Activated CD4-positive, alpha-beta T cell treated with anti-CD3 and anti-CD28 coated beads, Interleukin-2, amount 50 U/mL, for 1 hour (primary cell): ENCODE measurements at regions not wholly inside any gene's neighbourhood (a gene's known extent, or its start where the extent isn't known, plus 50 kb on each side); places are given as distances from the start of the nearest gene placed in this dataset.

Source experiments
- DNase-seq: peaks from one replicate; pipeline ENCODE4 v3.0.0-alpha.2; 2020

- DNase-seq, result no peak
Observed at GRCh38 chr11:109564241-109564640, 142.3 kb downstream of the C11orf87 start.

DNA sequence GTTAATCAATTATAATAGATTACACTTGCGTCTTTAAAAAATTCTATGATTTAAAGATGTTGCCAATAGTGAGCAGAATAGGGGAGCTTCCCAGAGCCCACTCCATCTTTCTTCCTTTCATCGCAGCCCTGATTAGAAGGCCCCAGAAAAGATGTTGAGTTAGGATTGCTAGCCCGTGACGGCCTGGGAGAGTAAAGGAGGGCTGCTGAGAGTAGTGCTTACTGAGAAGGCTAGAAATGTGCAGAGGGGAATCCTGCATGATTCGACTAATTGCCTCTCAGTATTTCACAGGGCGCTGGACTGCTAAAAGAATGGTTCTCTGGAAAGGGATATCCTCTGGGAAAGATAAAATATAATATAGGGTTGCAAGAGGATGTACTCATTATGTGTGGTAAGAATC is 160.5 kb downstream of the C11orf87 start:
- DNase-seq, result no peak

DNA sequence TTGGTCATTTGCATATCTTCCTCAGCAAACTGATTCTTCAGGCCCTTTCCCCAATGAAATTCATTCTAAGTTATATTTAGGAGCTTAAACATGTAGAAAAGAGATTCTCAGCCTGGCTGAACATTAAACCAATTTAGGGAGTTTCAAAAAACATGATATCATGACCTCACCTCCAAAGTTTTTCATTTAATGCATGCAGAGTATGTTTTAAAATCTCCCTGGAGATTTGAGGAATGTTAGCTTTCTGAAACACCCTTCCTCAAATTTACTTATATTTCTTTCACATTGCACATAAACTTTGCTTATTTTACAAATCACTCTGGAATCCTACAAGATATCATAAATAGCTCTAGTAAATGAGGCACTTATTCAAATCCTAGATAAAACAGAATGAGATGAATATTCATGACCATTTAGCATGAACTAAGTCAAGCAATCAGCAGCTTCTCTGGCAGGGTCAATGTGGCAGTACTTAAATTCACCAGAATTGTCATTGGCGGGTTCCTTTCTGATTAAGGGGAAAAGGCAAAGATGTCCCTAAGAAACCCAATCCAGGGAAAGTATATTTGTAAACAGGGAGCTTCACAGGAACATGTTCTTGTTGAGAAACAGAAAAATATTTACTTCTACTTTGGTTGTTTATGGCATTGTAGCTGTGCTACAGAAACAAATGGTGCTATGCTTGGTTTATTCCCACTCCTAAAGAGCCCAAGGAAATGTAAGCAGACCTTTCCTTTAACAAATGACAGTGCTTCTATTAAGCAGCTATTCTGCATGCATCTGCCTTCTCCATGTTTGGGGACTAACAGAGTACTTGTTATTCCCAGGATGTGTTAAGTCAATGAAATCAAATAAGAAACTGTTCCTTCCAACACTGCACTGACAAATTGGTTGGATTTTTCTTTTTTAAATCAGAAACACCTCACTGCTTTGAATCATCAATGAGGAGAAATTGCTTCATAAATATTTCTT is 162.3 kb downstream of the C11orf87 start:
- no peak for DNase-seq

DNA sequence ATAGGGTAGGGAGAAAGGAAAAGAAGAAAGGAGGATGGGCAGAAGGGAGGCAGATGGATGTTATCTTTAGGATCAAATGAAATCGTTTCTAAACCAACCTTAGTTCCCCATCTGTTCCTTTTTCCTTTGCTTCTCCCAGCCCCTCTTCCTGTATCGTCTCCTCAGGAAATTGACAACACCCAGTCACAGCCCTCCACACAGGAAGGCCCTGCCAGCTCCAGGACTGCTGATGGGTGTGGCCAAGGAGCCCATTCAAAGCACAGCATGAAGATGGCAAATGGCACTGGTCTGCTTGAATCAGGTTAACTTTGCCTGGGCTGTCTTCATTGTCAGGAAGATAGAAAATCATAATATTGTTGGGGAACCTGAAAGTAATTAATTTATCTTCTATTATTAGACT is 164.8 kb downstream of the C11orf87 start:
- DNase-seq, result no peak

DNA sequence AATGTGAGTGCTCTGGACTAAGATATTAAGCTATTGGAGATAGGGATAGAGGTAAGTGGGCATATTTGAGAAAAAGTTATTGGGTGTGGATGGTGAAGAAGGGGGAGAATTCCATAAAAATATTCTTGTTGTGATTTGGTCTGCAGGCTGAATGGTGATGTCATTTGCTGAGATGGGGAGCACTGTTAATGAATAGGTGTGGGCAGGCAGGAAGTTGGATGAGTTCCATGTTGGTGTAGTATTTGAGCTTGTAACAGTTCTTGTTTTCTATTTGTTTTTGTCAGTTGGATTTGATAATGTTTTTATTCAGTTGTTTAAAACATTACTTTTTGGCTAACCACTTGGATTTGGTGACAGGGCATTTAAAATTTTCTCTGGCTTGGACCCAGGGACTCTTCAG is 168.8 kb downstream of the C11orf87 start:
- DNase-seq, result no peak

GRCh38 chr11:109597336-109597735 is 175.3 kb downstream of the C11orf87 start:
- DNase-seq, result no peak

DNA sequence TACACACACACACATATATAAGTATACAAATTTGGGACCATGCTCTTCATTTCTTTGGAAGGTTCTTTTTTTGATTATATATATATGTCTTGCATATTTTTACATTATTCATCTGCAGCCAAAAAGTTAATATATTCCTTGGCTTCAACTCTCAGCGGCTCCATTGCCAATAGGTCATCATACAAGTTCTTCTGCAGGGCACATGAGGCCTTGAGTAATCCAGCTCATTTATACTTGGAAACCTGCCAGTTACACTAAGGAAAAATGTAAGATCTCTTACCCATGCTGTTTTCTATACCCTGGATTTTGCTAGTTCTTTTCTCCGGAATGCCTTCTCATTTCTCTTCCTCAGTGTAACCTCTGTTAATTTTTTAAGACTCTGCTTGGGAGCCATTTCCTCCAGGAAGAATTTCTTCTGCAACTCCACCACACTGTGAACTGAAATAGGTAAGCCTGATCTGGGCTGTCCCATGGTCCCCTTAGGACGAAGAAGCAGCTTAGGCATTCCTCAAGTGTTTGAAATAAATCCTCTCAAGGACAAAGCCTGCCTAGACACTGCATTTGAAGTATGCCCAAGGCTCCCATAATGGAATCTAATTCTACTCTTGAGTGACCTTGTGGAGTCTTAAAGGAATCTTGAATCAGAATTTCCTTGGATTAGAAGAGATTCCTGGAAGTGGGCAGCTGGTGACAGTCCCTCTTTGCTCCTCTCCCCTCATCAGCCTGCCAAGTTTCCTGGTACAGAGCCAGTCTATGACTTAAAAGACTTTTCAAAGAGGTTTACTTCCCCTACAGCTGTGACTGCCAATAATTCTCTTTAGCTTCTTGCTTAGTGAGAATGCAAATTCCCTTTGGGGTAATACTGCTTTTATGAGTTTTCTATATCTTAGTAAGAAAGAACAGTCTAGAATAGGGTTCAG is 182.8 kb downstream of the C11orf87 start:
- no peak for DNase-seq

- no peak for DNase-seq
Observed at GRCh38 chr11:109606256-109606655, 184.3 kb downstream of the C11orf87 start.

GRCh38 chr11:109609454-109610185 is 187.6 kb downstream of the C11orf87 start:
- DNase-seq, result no peak

GRCh38 chr11:109612496-109612895 is 190.5 kb downstream of the C11orf87 start:
- no peak for DNase-seq

DNA sequence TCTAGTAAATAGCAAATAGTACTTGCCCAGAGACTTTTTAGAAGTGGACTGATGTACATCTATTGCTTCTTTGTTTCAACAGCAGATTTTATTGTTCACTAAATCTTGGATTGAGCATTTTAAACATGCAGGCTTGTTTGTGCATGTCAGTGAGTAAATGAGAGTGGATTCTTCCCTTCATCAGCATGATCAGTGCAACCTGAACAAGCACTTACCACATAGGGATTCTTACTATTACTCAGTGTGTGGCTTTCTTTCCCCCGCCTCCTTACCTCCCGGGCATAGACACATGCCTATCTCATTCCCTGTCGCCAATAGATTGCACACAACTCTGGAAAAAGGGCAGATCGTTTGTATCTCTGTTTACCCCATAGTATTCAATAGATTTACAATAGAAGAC is 197.5 kb downstream of the C11orf87 start:
- DNase-seq, result no peak

DNA sequence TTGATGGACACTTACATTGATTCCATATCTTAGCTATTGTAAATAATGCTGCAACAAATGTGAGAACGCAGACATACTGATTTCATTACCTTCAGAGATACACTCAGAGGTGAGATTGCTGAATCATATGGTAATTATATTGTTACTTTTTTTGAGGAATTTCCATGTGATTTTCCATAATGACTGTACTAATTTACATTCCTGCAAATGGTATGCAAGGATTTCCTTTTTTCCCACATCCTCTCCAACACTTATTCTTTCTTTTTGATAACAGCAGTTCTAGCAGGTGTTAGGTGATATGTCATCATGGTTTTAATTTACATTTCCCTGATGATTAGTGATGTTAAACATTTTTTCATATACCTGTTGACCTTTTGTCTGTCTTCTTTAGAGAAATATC is 207.7 kb downstream of the C11orf87 start:
- no peak for DNase-seq

DNA sequence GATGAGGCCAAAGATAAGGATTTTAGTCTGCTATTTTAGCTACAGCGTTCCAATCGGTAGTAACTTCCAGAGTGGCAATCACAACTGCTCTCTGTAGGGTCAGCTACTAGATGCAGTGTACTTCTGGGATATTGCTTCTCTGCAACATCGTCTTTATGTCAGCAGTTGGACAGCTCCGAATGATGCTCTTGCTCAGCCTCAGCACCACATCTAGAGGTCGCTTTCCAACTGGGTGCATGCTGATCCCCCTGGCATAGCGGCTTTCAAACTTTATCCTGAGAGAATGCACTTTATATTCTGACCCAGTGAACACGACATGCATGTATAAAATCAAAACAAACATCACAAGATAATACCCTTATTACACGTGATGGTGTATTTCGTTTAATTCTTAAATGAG is 219.6 kb downstream of the C11orf87 start:
- no peak for DNase-seq

DNA sequence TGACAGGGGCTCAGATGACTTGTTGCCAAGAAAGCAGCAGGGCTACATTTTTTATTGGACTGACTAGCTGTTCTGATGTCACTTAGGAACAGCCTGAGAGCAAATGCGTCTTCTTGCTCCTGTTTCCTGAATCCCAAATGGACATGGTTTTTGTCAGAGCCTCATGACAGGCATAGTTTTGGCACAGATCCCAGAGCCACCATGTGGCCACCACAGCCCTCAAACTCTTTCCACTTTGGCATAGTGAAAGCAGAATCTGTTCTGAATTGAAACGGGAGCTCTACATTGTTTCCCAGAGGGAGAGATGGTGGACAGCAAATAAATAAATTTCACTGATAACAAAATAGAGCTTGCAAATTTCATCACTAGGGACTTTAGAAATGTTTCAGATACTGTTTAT is 222.2 kb downstream of the C11orf87 start:
- no peak for DNase-seq

GRCh38 chr11:109648804-109649203 is 226.8 kb downstream of the C11orf87 start:
- DNase-seq, result no peak

- no peak for DNase-seq
Observed at GRCh38 chr11:109654091-109654490, 232.1 kb downstream of the C11orf87 start.

DNA sequence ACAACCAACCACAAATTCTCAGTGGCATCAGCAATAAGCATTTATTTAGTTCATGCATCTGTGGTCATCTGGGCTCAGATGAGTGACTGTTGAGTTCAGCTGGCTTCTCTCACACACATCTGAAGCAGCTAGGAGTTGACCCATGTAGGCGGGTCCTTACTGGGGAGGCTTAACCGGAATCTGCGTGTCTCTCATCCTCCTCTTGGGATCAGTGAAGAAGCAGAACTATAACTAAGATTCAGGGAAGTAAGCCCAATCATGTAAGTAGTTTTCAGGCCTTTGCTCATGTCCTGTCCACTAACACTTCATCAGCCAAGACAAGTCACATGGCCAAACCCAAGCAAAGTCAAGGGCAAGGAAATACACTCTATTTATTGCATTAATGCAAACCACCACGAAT is 236.2 kb downstream of the C11orf87 start:
- no peak for DNase-seq

DNA sequence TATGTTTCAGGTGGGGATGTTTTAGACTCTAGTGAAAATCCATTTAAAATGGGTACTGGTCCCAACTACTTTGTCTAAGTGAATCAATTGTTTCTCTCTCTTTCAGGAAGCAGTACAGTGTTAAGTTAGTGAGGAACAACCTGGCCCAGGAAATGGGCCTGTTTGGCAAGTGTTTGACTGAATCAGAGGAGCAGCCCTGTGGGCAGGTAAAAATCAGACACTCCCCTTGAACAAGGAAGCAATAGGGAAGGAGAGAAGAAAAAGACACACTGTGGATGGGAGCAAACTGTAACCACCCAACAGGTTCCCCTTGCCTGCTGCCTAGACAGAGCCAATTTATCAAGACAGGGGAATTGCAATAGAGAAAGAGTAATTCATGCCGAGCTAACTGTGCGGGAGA is 245.7 kb downstream of the C11orf87 start:
- no peak for DNase-seq

DNA sequence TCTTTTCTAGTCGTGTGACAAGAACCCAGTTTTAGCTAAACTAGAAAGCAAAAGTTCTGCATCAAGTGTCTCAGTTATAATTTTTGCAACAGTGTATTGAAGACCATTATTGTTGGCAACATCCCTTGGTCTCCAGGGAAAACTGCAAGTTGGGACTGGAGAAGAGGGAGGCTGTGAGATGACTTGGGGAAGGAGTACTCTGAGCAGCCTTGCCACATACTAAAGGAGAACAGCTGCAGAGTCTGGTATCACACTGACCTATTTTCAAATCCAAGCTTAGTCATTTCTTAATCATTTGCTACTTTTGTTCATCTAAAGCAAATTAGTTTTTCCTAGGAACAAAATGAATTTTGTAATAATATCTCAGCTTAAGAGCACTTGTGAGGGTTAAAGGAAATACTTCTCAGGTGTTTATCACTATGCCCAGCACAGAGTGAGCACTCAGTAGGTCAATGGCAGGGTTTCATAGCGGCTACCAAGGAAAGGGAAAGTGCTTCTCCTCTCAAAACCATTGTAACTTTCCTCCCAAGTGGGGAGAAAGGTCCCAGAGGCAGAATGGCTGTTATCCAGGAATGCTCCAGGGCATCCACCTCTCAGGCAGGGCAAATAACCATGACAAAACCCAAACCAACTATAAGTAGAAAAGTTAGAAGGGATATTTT is 247.1 kb downstream of the C11orf87 start:
- DNase-seq, result no peak

DNA sequence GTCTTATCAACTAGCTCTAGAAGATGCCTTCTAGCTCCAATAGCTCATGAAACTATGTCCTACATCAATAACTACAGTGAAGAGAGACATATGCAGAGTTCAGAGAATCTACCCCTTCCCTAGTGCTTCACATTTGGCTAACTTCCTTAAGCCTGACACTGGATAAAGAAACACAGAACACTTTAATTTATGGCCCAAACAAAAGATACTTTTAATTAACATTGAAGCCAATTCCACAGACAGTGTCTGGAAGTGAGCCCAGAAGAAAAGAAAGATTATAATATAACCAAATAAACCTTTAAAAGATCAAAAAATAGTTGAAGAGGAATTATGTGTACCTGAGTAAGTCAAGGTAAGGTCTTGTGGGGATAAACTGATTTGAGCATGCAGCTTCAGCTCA is 255.2 kb downstream of the C11orf87 start:
- no peak for DNase-seq

DNA sequence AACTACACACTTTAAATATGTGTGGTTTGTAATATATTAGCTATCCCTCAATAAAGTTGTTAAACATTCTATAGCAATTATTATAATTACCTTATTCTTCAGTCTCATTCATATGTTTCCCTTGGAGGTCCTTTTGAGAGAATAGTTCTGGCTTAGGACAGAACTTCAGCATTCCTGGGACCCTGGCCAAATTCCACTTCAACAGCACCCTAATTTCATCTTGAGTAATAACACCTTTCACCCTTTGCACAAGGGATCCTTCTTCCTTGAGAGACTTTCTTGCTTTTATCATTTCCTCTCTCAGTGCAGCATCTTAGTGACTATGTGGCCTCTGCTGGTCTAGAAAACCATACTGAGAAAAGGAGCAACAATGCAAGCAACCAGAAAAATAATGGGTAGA is 255.9 kb downstream of the C11orf87 start:
- no peak for DNase-seq

- DNase-seq, result no peak
Observed at GRCh38 chr11:109680127-109680526, 258.1 kb downstream of the C11orf87 start.
